Urothelium cell line (cell line): ENCODE measurements at regions not wholly inside any gene's neighbourhood (a gene's known extent, or its start where the extent isn't known, plus 50 kb on each side); places are given as distances from the start of the nearest gene placed in this dataset.
"Not testable (repeated sequence)": the region's sequence is repeated elsewhere in the genome, so short reads cannot be mapped to it uniquely, and the experiment has no call there.

ENCODE experiments used
- DNase-seq: peaks from one replicate; pipeline ENCODE4 v3.0.0; 2011; ENCODE audit warnings: low spot score, mixed read lengths
- FAIRE-seq: peaks from 2 replicates; lab custom pipeline; 2011; peaks lifted over from hg19 to GRCh38; lab: Jason Lieb, UNC

- peak; percentile 7 for DNase-seq
- not testable (repeated sequence) for FAIRE-seq
Measured at GRCh38 chrX:90112365-90112764, 190.7 kb downstream of the TGIF2LX start.

DNA sequence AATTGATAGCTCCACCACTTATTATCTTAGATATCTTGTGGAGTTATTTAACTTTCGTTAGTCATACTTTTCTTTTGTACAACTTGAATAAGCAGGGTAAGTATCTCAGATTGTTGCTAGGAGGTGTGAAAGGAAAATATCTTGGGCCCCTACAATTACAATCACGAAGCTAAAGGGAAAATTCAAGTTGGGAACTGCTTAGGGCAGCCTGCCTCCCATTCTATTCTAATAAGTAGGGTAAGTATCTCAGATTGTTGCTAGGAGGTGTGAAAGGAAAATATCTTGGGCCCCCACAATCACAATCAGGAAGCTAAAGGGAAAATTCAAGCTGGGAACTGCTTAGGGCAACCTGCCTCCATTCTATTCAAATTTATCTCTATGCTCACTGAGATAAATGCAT, 213.2 kb downstream of the TGIF2LX start:
- FAIRE-seq, DNase-seq: not testable (repeated sequence)

GRCh38 chrX:90178976-90179375, 257.3 kb downstream of the TGIF2LX start:
- not testable (repeated sequence) for DNase-seq, FAIRE-seq

GRCh38 chrX:90189046-90189445, 267.3 kb downstream of the TGIF2LX start:
- DNase-seq, FAIRE-seq: not testable (repeated sequence)

DNA sequence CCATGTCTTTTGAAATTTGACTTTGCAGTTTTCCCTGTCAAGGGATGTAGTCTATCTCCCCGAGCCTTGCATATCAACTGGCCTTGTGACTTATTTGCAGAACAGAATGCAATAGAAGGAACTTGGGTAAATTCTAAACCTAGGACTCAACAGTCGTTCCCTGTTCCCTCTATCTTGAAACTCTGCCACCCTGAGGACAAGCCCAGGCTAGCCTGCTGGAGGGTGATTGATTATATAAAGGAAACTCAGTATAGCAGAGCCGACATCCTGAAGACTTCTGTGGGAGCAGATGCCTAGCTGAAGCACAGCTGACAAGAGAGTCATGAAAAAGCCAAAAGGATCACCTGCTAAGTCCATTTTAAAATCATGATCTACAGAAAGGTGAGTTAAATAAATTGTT, 285.1 kb downstream of the TGIF2LX start:
- not testable (repeated sequence) for FAIRE-seq, DNase-seq

DNA sequence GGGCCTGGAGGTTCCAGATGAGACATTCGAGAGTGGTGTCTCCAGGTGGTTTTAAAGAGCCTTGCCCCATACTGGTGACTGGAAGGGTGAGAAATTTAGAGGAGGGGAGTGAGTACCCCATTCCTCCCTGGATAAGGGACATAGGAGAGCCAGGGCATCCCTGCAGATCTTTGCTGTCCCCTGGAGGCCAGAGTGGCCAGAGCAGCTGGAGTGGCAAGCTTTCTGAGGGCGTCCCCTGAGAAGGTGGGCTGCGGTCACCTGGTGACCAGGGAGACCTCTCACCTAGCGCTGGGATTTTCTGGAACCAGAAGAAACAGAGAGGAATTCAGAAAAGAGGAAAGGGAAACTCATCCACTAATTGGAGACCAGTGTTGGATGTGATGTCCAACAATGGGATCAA, 300.9 kb downstream of the TGIF2LX start:
- not testable (repeated sequence) for FAIRE-seq, DNase-seq

DNA sequence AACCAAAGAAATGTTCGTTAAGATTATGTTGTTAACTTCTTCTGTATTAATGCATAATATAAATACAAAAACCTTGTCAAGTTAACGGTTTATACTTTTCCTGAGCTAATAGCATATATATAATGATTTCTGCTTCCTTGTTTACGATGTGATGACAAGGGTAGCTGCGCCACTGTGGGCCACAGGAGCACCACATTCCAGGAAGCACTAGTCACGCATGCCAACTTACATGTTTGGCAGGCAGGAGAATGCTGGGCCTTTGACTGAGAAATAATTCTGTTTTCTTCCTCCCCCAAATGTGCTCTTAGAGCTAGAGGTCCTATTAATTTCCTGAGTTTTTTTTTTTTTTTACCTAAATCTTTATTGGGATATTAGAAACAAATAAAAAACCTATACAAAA, 349.9 kb downstream of the TGIF2LX start:
- FAIRE-seq, DNase-seq: not testable (repeated sequence)
